H1 (cell line): ENCODE measurements at regions not wholly inside any gene's neighbourhood (a gene's known extent, or its start where the extent isn't known, plus 50 kb on each side); places are given as distances from the start of the nearest gene placed in this dataset.
A peak's percentile ranks its signal among the peaks of the same experiment; 100 is the strongest.

Experiments
- CTCF ChIA-PET: fragments of 300-600 bp; sonication (Branson Sonifier 250); formaldehyde crosslinking; loops from one replicate; lab custom pipeline; 2021; ENCODE audit not compliant: partially characterized antibody; lab: Charles Lee
- POLR2A ChIA-PET: fragments of 300-600 bp; sonication (Branson Sonifier 250); formaldehyde crosslinking; loops from one replicate; lab custom pipeline; 2021; ENCODE audit warnings: inconsistent platforms; ENCODE audit not compliant: partially characterized antibody; lab: Charles Lee
- DNase-seq, 2 experiments: peaks; one replicate each; pipeline versions ENCODE4 v3.0.0 to v3.0.0-alpha.2; 2010 to 2022; ENCODE audit warnings: low spot score in 2 of 2, low read depth in 1 of 2, mixed read lengths in 1 of 2
- FAIRE-seq: peaks from 2 replicates; lab custom pipeline; 2011; peaks lifted over from hg19 to GRCh38; lab: Jason Lieb, UNC
- H2AFZ ChIP-seq: 2 replicates; pipeline ENCODE4 v1.8.1; 2012; ENCODE audit warnings: low read length, inconsistent platforms
- H2AK5ac ChIP-seq: 2 replicates; pipeline ENCODE4 v1.6.1; 2013; ENCODE audit warnings: low read depth, low read length
- H2BK120ac ChIP-seq: replicated peaks from 2 replicates; pipeline ENCODE3; 2013; ENCODE audit warnings: low read depth, low read length, inconsistent platforms
- H2BK12ac ChIP-seq: 2 replicates; pipeline ENCODE4 v1.6.1; 2013; ENCODE audit warnings: low read depth, low read length
- H2BK15ac ChIP-seq: 2 replicates; pipeline ENCODE4 v1.6.1; 2013; ENCODE audit warnings: low read length
- H2BK20ac ChIP-seq: 2 replicates; pipeline ENCODE4 v1.6.1; 2013; ENCODE audit warnings: low read length
- H2BK5ac ChIP-seq: 2 replicates; pipeline ENCODE4 v1.6.1; 2013; ENCODE audit warnings: low read depth, low read length
- H3K14ac ChIP-seq: 2 replicates; pipeline ENCODE4 v1.6.1; 2013; ENCODE audit warnings: inconsistent platforms; ENCODE audit not compliant: insufficient read length
- H3K18ac ChIP-seq: 2 replicates; pipeline ENCODE4 v1.6.1; 2013; ENCODE audit warnings: low read length; ENCODE audit errors: extremely low read depth
- H3K23ac ChIP-seq: 2 replicates; pipeline ENCODE4 v1.6.1; 2013; ENCODE audit warnings: inconsistent platforms; ENCODE audit not compliant: insufficient read length
- H3K23me2 ChIP-seq: 2 replicates; pipeline ENCODE4 v1.6.1; 2013; ENCODE audit warnings: low read depth, low read length
- H3K27ac ChIP-seq: 2 replicates; pipeline ENCODE4 v1.6.1; 2011; ENCODE audit warnings: low read depth, low read length, inconsistent platforms
- H3K27me3 ChIP-seq, 4 experiments: replicated peaks in 1 of 4; 1 replicate in 1 of 4; 2 replicates in 3 of 4; pipeline versions ENCODE4 v1.6.1 to v1.8.1; 2011 to 2013; ENCODE audit warnings: low read length in 3 of 4, mild to moderate bottlenecking in 3 of 4, inconsistent platforms in 2 of 4, mixed read lengths in 2 of 4, moderate library complexity in 1 of 4; ENCODE audit not compliant: control insufficient read depth in 3 of 4, insufficient read depth in 3 of 4; ENCODE audit errors: extremely low read depth in 1 of 4
- H3K36me3 ChIP-seq, 4 experiments: 2 replicates each; pipeline versions ENCODE4 v1.6.1 to v1.8.1; 2011 to 2013; ENCODE audit warnings: mild to moderate bottlenecking in 4 of 4, low read length in 3 of 4, moderate library complexity in 2 of 4, control low read depth in 1 of 4, inconsistent platforms in 1 of 4; ENCODE audit not compliant: insufficient read depth in 4 of 4, control insufficient read depth in 2 of 4
- H3K4ac ChIP-seq: replicated peaks from 2 replicates; pipeline ENCODE3; 2013; ENCODE audit warnings: low read length, low read depth, mixed read lengths, inconsistent platforms; ENCODE audit not compliant: insufficient read length
- H3K4me1 ChIP-seq, 4 experiments: replicated peaks in 1 of 4; 1 replicate in 1 of 4; 2 replicates in 3 of 4; pipeline versions ENCODE4 v1.6.1 to v1.8.1; 2011 to 2013; ENCODE audit warnings: low read length in 3 of 4, inconsistent platforms in 2 of 4, mixed read lengths in 1 of 4; ENCODE audit not compliant: insufficient read depth in 4 of 4, control insufficient read depth in 3 of 4
- H3K4me2 ChIP-seq, 2 experiments: 2 replicates each; pipeline versions ENCODE4 v1.6.1 to v1.8.1; 2011 to 2013; ENCODE audit warnings: low read depth in 2 of 2, low read length in 2 of 2, control low read depth in 1 of 2, inconsistent platforms in 1 of 2, mild to moderate bottlenecking in 1 of 2; ENCODE audit not compliant: insufficient read depth in 1 of 2
- H3K4me3 ChIP-seq, 4 experiments: fragments of 200-600, 300-600 bp in 1 of 4; sonication (generic), shearing (Covaris generic), sonication (Bioruptor Twin) in 1 of 4; 2 replicates each; pipeline versions ENCODE4 v1.5.1 to v1.8.1; 2011 to 2016; ENCODE audit warnings: low read length in 4 of 4, low read depth in 3 of 4, control low read depth in 2 of 4, inconsistent platforms in 2 of 4, mild to moderate bottlenecking in 2 of 4, mixed read lengths in 1 of 4, moderate library complexity in 1 of 4; ENCODE audit not compliant: insufficient read depth in 2 of 4; ENCODE audit errors: extremely low read depth in 1 of 4
- H3K56ac ChIP-seq: replicated peaks from 2 replicates; pipeline ENCODE3; 2013; ENCODE audit warnings: low read depth, mild to moderate bottlenecking, mixed read lengths, low read length, inconsistent platforms; ENCODE audit not compliant: insufficient read length
- H3K79me1 ChIP-seq: 2 replicates; pipeline ENCODE4 v1.6.1; 2013; ENCODE audit warnings: low read depth, low read length, control low read depth
- H3K79me2 ChIP-seq, 2 experiments: 2 replicates each; pipeline versions ENCODE4 v1.6.1 to v1.8.1; 2012 to 2013; ENCODE audit warnings: low read length in 2 of 2, mild to moderate bottlenecking in 2 of 2, inconsistent platforms in 1 of 2; ENCODE audit not compliant: insufficient read depth in 2 of 2, control insufficient read depth in 1 of 2
- H3K9ac ChIP-seq, 4 experiments: replicated peaks in 1 of 4; 1 replicate in 1 of 4; 2 replicates in 3 of 4; pipeline versions ENCODE4 v1.6.1 to v1.8.1; 2011 to 2013; ENCODE audit warnings: low read depth in 3 of 4, low read length in 3 of 4, control low read depth in 2 of 4, mild to moderate bottlenecking in 2 of 4, moderate library complexity in 2 of 4, inconsistent platforms in 1 of 4; ENCODE audit errors: extremely low read depth in 1 of 4
- H3K9me3 ChIP-seq, 2 experiments: 2 replicates each; pipeline versions ENCODE4 v1.6.1 to v1.8.1; 2012 to 2013; ENCODE audit warnings: mild to moderate bottlenecking in 2 of 2, moderate library complexity in 2 of 2, control low read depth in 1 of 2, inconsistent platforms in 1 of 2, low read depth in 1 of 2, low read length in 1 of 2, mixed read lengths in 1 of 2; ENCODE audit not compliant: insufficient read depth in 2 of 2
- H4K20me1 ChIP-seq, 2 experiments: replicated peaks in 1 of 2; 2 replicates each; pipeline versions ENCODE3 to v1.8.1; 2011 to 2013; ENCODE audit warnings: inconsistent platforms in 2 of 2, low read length in 2 of 2, mild to moderate bottlenecking in 1 of 2; ENCODE audit not compliant: insufficient read depth in 2 of 2, control insufficient read depth in 1 of 2
- H4K5ac ChIP-seq: 2 replicates; pipeline ENCODE4 v1.6.1; 2013; ENCODE audit warnings: low read length, low read depth, mixed read lengths, inconsistent platforms; ENCODE audit not compliant: insufficient read length
- H4K8ac ChIP-seq: 2 replicates; pipeline ENCODE4 v1.8.0; 2013; ENCODE audit warnings: mild to moderate bottlenecking, moderate library complexity, low read length, inconsistent platforms; ENCODE audit not compliant: insufficient read depth; ENCODE audit errors: extremely low read depth
- H4K91ac ChIP-seq: replicated peaks from 2 replicates; pipeline ENCODE3; 2013; ENCODE audit warnings: low read length, mixed read lengths, inconsistent platforms; ENCODE audit not compliant: insufficient read length
- CEBPB ChIP-seq: IDR thresholded peaks from 2 replicates; pipeline ENCODE4 v1.6.1; 2012; ENCODE audit warnings: low read depth, low read length
- EGR1 ChIP-seq: IDR thresholded peaks from 2 replicates; pipeline ENCODE4 v1.6.1; 2011; ENCODE audit warnings: low read depth, low read length, borderline replicate concordance
- GABPA ChIP-seq: IDR thresholded peaks from 2 replicates; pipeline ENCODE4 v1.6.1; 2011; ENCODE audit warnings: mild to moderate bottlenecking, low read length, moderate library complexity, borderline replicate concordance; ENCODE audit not compliant: insufficient read depth
- KDM4A ChIP-seq: IDR thresholded peaks from one replicate; pipeline ENCODE4 v1.7.1; 2012; ENCODE audit warnings: low read depth, mild to moderate bottlenecking, moderate library complexity, low read length, inconsistent platforms; ENCODE audit not compliant: severe bottlenecking
- KDM5A ChIP-seq: fragments of 200-600 bp; IDR thresholded peaks from 2 replicates; pipeline ENCODE4 v1.7.1; 2012; ENCODE audit warnings: mild to moderate bottlenecking, low read length, inconsistent platforms, mixed read lengths
- NANOG ChIP-seq: IDR thresholded peaks from 2 replicates; pipeline ENCODE4 v1.6.1; 2011; ENCODE audit warnings: low read length, low read depth, mild to moderate bottlenecking, inconsistent platforms; ENCODE audit not compliant: insufficient read depth, poor library complexity, severe bottlenecking
- RBBP5 ChIP-seq: IDR thresholded peaks from 2 replicates; pipeline ENCODE4 v1.7.1; 2012; ENCODE audit warnings: low read depth, mild to moderate bottlenecking, inconsistent platforms, low read length, moderate library complexity, borderline replicate concordance
- RFX5 ChIP-seq: IDR thresholded peaks from 2 replicates; pipeline ENCODE4 v1.6.1; 2011; ENCODE audit warnings: low read depth, low read length, improper control_type of control experiment, borderline replicate concordance
- SP2 ChIP-seq: IDR thresholded peaks from 2 replicates; pipeline ENCODE4 v1.6.1; 2012; ENCODE audit warnings: mild to moderate bottlenecking, low read length, inconsistent platforms
- SP4 ChIP-seq: IDR thresholded peaks from 2 replicates; pipeline ENCODE4 v1.6.1; 2012; ENCODE audit warnings: low read length, inconsistent platforms
- SUZ12 ChIP-seq: fragments of 200-600 bp; sonication (generic); IDR thresholded peaks from 2 replicates; pipeline ENCODE4 v1.6.1; 2012; ENCODE audit warnings: mild to moderate bottlenecking, inconsistent platforms, low read length, moderate library complexity, mixed read lengths
- USF2 ChIP-seq: IDR thresholded peaks from 2 replicates; pipeline ENCODE4 v1.6.1; 2011; ENCODE audit warnings: low read length, improper control_type of control experiment
- WGBS, 2 experiments: shearing (Covaris generic) in 1 of 2; methylation state at CpG; one replicate each; pipeline versions ENCODE4 v1.1.6 to v1.1.7; 2013 to 2015; ENCODE audit warnings: low lambda C conversion rate in 2 of 2, mixed read lengths in 2 of 2, inconsistent platforms in 1 of 2, low coverage in 1 of 2, missing lambda C conversion rate in 1 of 2; ENCODE audit not compliant: insufficient replicate concordance in 2 of 2, insufficient coverage in 1 of 2, insufficient read length in 1 of 2; ENCODE audit errors: extremely low coverage in 1 of 2, missing lambda C conversion rate in 1 of 2; 5-methylcytosine and 5-hydroxymethylcytosine counted together
- TF ChIP-seq, protein P1 (sequence below): IDR thresholded peaks from 2 replicates; pipeline ENCODE4 v1.6.1; 2011; ENCODE audit warnings: low read depth, mild to moderate bottlenecking, low read length; ENCODE audit not compliant: insufficient read depth

DNA sequence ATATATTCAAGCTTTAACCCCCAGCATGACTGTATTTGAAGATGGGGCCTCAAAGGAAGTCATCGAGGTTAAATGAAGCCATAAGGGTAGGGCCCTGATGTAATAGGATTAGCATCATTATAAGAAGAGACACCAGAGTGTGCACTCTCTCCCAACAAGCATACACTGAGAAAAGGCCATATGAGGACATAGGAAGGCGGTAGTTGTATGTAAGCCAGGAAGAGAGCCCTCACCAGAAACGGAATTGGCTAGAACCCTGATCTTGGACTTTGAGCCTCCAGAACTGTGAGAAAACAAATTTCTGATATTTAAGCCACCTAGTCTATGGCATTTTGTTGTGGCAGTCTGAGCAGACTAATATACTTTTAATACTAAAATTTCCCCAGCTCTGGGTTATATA, 150.1 kb upstream of the STXBP5 start:
- H3K9me3 ChIP-seq = no peaks in the 10 kb centered on the region
- no peak overlapping the region for H3K14ac ChIP-seq
- H2AFZ ChIP-seq = no peak overlapping the region
- H2BK20ac ChIP-seq = peak overlapping the region; percentile 66; the same call in 1 of the 2 replicates
- no peak overlapping the region; a peak in 1 of 8 replicates for H3K4me3 ChIP-seq
- H2BK15ac ChIP-seq = no peak overlapping the region
- no peaks in the 10 kb centered on the region; the same call in 1 of the 2 replicates for H3K23me2 ChIP-seq
- no peak overlapping the region for H3K9ac ChIP-seq
- H4K20me1 ChIP-seq = no peaks in the 10 kb centered on the region
- no peak overlapping the region for H3K27ac ChIP-seq
- H3K4me2 ChIP-seq = no peak overlapping the region
- H2BK120ac ChIP-seq = peak overlapping the region; percentile 75
- peak overlapping the region; percentile 12 for H2BK12ac ChIP-seq
- 0 out of 2 replicates have a peak overlapping the region, but pooled peaks have one; percentile 57 for H3K18ac ChIP-seq
- peak overlapping the region; percentile 7; the same call in 1 of the 2 replicates for H2AK5ac ChIP-seq
- DNase-seq (no peak), FAIRE-seq (no peak)
- no peaks in the 10 kb centered on the region for H3K79me1 ChIP-seq
- CTCF ChIA-PET = no interaction called here
- no peak overlapping the region; the same call in 1 of the 2 replicates for H2BK5ac ChIP-seq
- H4K8ac ChIP-seq = no peak overlapping the region
- H3K79me2 ChIP-seq = no peaks in the 10 kb centered on the region
- WGBS, 2 experiments = 80% methylated on average over 3 of the region's 3 CpGs; no CpG with 5 or more reads in 1 of the 2 experiments
- POLR2A ChIA-PET = interaction anchor here (0.9 kb wide), 1 partner anchor 9 kb away, joined by 3 read pairs; no protein-coding TSS in a partner anchor
- H3K4ac ChIP-seq = no peak overlapping the region
- no peak overlapping the region for H3K23ac ChIP-seq
- no peak overlapping the region for H4K5ac ChIP-seq
- peaks cover 2 to 15% (median 11%) of the 10 kb centered on the region in 4 experiments; a peak in 6 of 7 replicates for H3K4me1 ChIP-seq
- H4K91ac ChIP-seq = no peak overlapping the region
- no peak overlapping the region for H3K56ac ChIP-seq
- no peaks in the 10 kb centered on the region for H3K36me3 ChIP-seq
- no peaks in the 10 kb centered on the region for H3K27me3 ChIP-seq
- TF ChIP-seq KDM4A (no peak), USF2 (no peak), RFX5 (no peak), KDM5A (no peak), RBBP5 (no peak), NANOG (no peak), SP4 (no peak), GABPA (no peak), SUZ12 (no peak), SP2 (no peak), EGR1 (no peak), CEBPB (no peak)
- TF ChIP-seq, protein P1, sequence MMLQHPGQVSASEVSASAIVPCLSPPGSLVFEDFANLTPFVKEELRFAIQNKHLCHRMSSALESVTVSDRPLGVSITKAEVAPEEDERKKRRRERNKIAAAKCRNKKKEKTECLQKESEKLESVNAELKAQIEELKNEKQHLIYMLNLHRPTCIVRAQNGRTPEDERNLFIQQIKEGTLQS = no peak
